ENCODE measurements at regions not wholly inside any gene's neighbourhood (a gene's known extent, or its start where the extent isn't known, plus 50 kb on each side); places are given as distances from the start of the nearest gene placed in this dataset.
"Not testable (repeated sequence)": the region's sequence is repeated elsewhere in the genome, so short reads cannot be mapped to it uniquely, and the experiment has no call there.

DNA sequence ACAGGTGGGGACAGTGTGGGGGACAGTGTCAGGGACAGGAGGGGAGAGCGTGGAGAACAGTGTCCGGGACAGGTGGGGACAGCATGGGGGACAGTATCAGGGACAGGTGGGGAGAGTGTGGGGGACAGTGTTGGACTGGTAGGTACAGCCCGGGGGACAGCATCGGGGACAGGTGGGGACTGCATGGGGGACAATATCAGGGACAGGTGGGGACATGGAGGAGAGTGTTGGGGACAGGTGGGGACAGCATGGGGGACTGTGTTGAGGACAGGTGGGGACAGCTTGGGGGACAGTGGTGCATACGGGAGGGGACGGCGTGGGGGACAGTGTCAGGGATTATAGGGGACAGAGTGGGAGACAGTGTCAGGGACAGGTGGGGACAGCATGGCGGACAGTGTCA lies 212.3 kb downstream of the TMEM121 start:
- Histone ChIP-seq H3K9ac (ENCODE audit: insufficient read depth in 1 of 2, low read length in 2 of 2) (no peak overlapping the region), H3K27me3 (ENCODE audit: control insufficient read depth in 3 of 3, insufficient read depth in 3 of 3, low read length in 2 of 3) (no peaks in the 10 kb centered on the region), H3K9me3 (ENCODE audit: control insufficient read depth in 4 of 4, insufficient read depth in 3 of 4, low read length in 3 of 4) (peaks cover 0 to 2% (median under 1%) of the 10 kb centered on the region in 4 donors), H3K4me1 (ENCODE audit: control insufficient read depth in 5 of 5, insufficient read depth in 5 of 5, low read length in 5 of 5) (no peaks in the 10 kb centered on the region), H3K27ac (ENCODE audit: low read depth in 1 of 2, low read length in 1 of 2) (no peak overlapping the region), H3K36me3 (ENCODE audit: control insufficient read depth in 4 of 4, insufficient read depth in 4 of 4, low read length in 4 of 4) (no peaks in the 10 kb centered on the region), H3K4me3 (no peak overlapping the region)
- DNase-seq = no peak
- TF ChIP-seq, protein P1, sequence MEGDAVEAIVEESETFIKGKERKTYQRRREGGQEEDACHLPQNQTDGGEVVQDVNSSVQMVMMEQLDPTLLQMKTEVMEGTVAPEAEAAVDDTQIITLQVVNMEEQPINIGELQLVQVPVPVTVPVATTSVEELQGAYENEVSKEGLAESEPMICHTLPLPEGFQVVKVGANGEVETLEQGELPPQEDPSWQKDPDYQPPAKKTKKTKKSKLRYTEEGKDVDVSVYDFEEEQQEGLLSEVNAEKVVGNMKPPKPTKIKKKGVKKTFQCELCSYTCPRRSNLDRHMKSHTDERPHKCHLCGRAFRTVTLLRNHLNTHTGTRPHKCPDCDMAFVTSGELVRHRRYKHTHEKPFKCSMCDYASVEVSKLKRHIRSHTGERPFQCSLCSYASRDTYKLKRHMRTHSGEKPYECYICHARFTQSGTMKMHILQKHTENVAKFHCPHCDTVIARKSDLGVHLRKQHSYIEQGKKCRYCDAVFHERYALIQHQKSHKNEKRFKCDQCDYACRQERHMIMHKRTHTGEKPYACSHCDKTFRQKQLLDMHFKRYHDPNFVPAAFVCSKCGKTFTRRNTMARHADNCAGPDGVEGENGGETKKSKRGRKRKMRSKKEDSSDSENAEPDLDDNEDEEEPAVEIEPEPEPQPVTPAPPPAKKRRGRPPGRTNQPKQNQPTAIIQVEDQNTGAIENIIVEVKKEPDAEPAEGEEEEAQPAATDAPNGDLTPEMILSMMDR (IDR thresholded peaks at IDR 0.05; ENCODE audit: control extremely low read depth, extremely low read depth) = no peak
- no peak for ATAC-seq (ENCODE audit: insufficient read depth, low FRiP score)
- 91 to 97% methylated on average over 8 of the region's 8 CpGs for WGBS, 2 donors

GRCh38 chr14:105739331-105740102 lies 213.1 kb downstream of the TMEM121 start:
- Histone ChIP-seq H3K4me1 (ENCODE audit: control insufficient read depth in 5 of 5, insufficient read depth in 5 of 5, low read length in 5 of 5) (no peaks in the 10 kb centered on the region), H3K4me3 (no peak overlapping the region), H3K9me3 (ENCODE audit: control insufficient read depth in 4 of 4, insufficient read depth in 3 of 4, low read length in 3 of 4) (no peaks in the 10 kb centered on the region), H3K27me3 (ENCODE audit: control insufficient read depth in 3 of 3, insufficient read depth in 3 of 3, low read length in 2 of 3) (no peaks in the 10 kb centered on the region), H3K36me3 (ENCODE audit: control insufficient read depth in 4 of 4, insufficient read depth in 4 of 4, low read length in 4 of 4) (no peaks in the 10 kb centered on the region), H3K9ac (ENCODE audit: insufficient read depth in 1 of 2, low read length in 2 of 2) (no peak overlapping the region), H3K27ac (ENCODE audit: low read depth in 1 of 2, low read length in 1 of 2) (no peak overlapping the region)
- ATAC-seq (ENCODE audit: insufficient read depth, low FRiP score) (no peak), DNase-seq (no peak)
- TF ChIP-seq, protein P1 (IDR thresholded peaks at IDR 0.05; ENCODE audit: control extremely low read depth, extremely low read depth) = no peak
- 88 to 93% methylated on average over 12 to 14 of the region's 14 CpGs for WGBS, 2 donors

DNA sequence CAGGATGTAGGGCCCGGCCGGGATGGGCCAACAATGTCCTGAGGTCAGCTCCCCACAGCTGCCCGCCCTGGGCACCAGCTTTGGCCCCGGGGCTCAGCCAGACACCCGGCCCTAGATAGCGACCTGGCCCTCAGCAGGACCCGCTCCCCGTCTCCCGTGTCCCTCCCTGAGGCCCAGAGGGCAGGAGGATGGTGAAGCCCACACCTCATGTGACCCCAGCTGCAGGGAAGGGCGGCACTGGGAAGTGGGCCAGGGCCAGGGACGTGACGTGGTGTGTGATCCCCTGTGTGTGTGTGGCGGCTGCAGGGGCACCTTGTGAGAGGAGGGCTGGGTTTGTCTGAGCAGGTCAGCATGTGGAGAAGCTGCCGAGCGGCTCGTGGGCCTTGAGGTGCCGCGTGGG lies 213.9 kb downstream of the TMEM121 start:
- ATAC-seq (ENCODE audit: insufficient read depth, low FRiP score); H3K27ac ChIP-seq (ENCODE audit: low read depth in 1 of 2, low read length in 1 of 2); H3K36me3 ChIP-seq (ENCODE audit: control insufficient read depth in 4 of 4, insufficient read depth in 4 of 4, low read length in 4 of 4); H3K4me3 ChIP-seq; H3K9me3 ChIP-seq (ENCODE audit: control insufficient read depth in 4 of 4, insufficient read depth in 3 of 4, low read length in 3 of 4); DNase-seq; H3K4me1 ChIP-seq (ENCODE audit: control insufficient read depth in 5 of 5, insufficient read depth in 5 of 5, low read length in 5 of 5); H3K9ac ChIP-seq (ENCODE audit: insufficient read depth in 1 of 2, low read length in 2 of 2); H3K27me3 ChIP-seq (ENCODE audit: control insufficient read depth in 3 of 3, insufficient read depth in 3 of 3, low read length in 2 of 3): not testable (repeated sequence)
- 80% methylated on average over 13 to 18 of the region's 18 CpGs for whole genome bisulfite sequencing, 2 donors

DNA sequence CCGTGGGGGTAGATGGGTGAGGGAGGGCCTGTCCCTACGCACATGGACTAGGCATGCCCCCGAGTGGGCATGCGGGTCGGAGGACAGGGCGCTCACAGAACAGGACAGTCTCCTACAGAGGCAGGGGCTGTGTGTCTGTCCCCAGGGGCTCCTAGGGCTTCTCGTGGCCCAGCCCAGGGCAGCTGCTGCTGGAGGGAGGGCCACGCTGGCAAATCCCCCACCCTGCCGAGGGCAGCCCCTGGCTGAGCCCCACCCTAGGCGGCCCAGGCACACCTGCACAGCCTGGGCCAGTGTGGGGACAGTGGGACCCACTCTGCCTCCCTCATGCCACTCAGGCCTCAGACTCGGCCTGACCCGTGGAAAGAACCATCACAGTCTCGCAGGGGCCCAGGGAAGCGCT lies 214.6 kb downstream of the TMEM121 start:
- H3K4me3 ChIP-seq; H3K9ac ChIP-seq (ENCODE audit: insufficient read depth in 1 of 2, low read length in 2 of 2); H3K4me1 ChIP-seq (ENCODE audit: control insufficient read depth in 5 of 5, insufficient read depth in 5 of 5, low read length in 5 of 5); H3K36me3 ChIP-seq (ENCODE audit: control insufficient read depth in 4 of 4, insufficient read depth in 4 of 4, low read length in 4 of 4); ATAC-seq (ENCODE audit: insufficient read depth, low FRiP score); H3K9me3 ChIP-seq (ENCODE audit: control insufficient read depth in 4 of 4, insufficient read depth in 3 of 4, low read length in 3 of 4); H3K27me3 ChIP-seq (ENCODE audit: control insufficient read depth in 3 of 3, insufficient read depth in 3 of 3, low read length in 2 of 3); DNase-seq; H3K27ac ChIP-seq (ENCODE audit: low read depth in 1 of 2, low read length in 1 of 2): not testable (repeated sequence)
- WGBS, 2 donors = 68 to 92% methylated on average over 4 to 8 of the region's 14 CpGs

DNA sequence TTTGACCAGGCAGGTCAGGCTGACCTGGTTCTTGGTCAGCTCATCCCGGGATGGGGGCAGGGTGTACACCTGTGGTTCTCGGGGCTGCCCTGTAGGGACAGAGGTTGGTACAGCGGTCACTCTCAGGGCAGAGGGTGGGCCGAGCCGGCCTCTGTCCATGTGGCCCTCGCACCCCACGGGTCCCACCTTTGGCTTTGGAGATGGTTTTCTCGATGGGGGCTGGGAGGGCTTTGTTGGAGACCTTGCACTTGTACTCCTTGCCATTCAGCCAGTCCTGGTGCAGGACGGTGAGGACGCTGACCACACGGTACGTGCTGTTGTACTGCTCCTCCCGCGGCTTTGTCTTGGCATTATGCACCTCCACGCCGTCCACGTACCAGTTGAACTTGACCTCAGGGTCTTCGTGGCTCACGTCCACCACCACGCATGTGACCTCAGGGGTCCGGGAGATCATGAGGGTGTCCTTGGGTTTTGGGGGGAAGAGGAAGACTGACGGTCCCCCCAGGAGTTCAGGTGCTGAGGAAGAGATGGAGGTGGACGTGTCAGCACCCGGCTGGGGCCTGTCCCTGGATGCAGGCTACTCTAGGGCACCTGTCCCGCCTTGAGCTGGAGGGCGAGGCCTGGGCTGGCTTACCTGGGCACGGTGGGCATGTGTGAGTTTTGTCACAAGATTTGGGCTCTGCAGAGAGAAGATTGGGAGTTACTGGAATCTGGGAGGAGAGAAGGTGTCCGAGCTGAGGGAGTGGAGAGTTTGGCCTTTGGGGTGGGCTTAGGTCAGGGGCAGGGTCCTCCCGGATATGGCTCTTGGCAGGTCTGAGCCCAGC lies 215.5 kb downstream of the TMEM121 start:
- DNase-seq; H3K9me3 ChIP-seq (ENCODE audit: control insufficient read depth in 4 of 4, insufficient read depth in 3 of 4, low read length in 3 of 4); H3K9ac ChIP-seq (ENCODE audit: insufficient read depth in 1 of 2, low read length in 2 of 2); H3K36me3 ChIP-seq (ENCODE audit: control insufficient read depth in 4 of 4, insufficient read depth in 4 of 4, low read length in 4 of 4); H3K4me1 ChIP-seq (ENCODE audit: control insufficient read depth in 5 of 5, insufficient read depth in 5 of 5, low read length in 5 of 5); H3K27me3 ChIP-seq (ENCODE audit: control insufficient read depth in 3 of 3, insufficient read depth in 3 of 3, low read length in 2 of 3); H3K4me3 ChIP-seq; ATAC-seq (ENCODE audit: insufficient read depth, low FRiP score); H3K27ac ChIP-seq (ENCODE audit: low read depth in 1 of 2, low read length in 1 of 2): not testable (repeated sequence)
- 88 to 94% methylated on average over 28 to 29 of the region's 29 CpGs for WGBS, 2 donors
